Neuron (in vitro differentiated cells): ENCODE measurements at regions not wholly inside any gene's neighbourhood (a gene's known extent, or its start where the extent isn't known, plus 50 kb on each side); places are given as distances from the start of the nearest gene placed in this dataset.
"Not testable (repeated sequence)": the region's sequence is repeated elsewhere in the genome, so short reads cannot be mapped to it uniquely, and the experiment has no call there.

Experiments used
- H2AFZ ChIP-seq: one replicate; pipeline ENCODE4 v1.6.1; 2013; ENCODE audit warnings: low read depth, mild to moderate bottlenecking, inconsistent platforms, low read length, moderate library complexity
- H3K27me3 ChIP-seq: one replicate; pipeline ENCODE4 v1.6.1; 2013; ENCODE audit warnings: low read length; ENCODE audit not compliant: insufficient read depth
- H3K36me3 ChIP-seq: one replicate; pipeline ENCODE4 v1.6.1; 2013; ENCODE audit warnings: low read length; ENCODE audit not compliant: insufficient read depth
- H3K4me1 ChIP-seq: one replicate; pipeline ENCODE4 v1.6.1; 2013; ENCODE audit warnings: low read length; ENCODE audit not compliant: insufficient read depth
- H3K4me3 ChIP-seq: 2 replicates; pipeline ENCODE4 v1.5.1; 2013; ENCODE audit warnings: mild to moderate bottlenecking, low read length, moderate library complexity
- H3K9me3 ChIP-seq: one replicate; pipeline ENCODE4 v1.6.1; 2013; ENCODE audit warnings: low read length

DNA sequence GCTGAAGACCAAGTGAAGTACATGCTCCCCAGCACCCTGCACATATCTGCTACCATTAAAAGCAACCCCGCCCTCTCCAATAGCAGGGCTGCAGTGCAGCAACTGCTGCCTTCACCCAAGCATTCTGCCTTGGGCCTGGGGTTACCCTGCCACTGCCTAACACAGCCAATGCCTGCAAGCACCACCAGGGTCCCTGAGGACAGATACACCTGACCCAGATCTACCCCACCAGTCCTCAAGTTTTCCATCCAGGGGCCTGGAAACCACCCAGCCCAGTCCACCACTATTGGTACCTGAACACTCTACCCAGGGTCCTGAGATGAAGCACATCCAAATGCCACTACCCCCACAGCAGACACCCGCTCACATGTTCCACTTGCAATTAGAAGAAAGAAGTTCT is 181.1 kb upstream of the RBBP8 start:
- no peak overlapping the region for H2AFZ ChIP-seq
- no peaks in the 10 kb centered on the region for H3K4me1 ChIP-seq
- H3K27me3 ChIP-seq: peaks cover 2% of the 10 kb centered on the region
- H3K4me3 ChIP-seq: no peak overlapping the region
- no peaks in the 10 kb centered on the region for H3K36me3 ChIP-seq
- H3K9me3 ChIP-seq: no peaks in the 10 kb centered on the region

DNA sequence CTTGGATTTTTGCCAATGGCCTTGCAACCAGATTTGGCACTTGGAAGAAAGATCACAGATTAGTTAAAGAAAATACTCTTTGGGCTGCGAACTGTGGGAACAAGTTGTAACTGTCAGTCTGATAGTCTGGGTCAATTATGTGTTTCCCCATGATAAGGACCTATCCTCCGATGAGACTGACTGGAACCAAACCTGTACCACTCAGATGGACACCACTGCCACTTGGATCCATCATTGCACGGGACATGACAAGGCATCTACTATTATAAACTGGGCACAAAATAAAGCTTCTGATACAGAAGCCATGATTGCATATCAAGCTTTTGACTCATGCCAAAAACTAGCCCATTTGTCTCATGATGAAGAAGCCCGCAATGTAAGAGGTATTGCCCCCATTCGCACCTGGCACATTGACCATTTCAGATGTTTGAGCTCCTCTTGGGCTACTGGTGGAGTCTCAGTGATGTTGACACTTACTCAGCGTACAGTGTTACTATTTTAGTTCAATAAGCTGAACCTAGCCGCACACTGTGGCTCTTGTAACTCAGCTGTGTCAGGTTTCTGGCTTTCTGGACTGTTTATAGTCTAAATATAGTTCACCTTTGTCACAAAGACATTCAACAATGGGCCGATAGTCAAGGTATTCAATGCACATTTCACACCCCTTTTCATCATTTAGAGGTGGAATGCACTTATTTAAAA is 179.8 kb upstream of the RBBP8 start:
- H3K36me3 ChIP-seq: no peaks in the 10 kb centered on the region
- H3K9me3 ChIP-seq: no peaks in the 10 kb centered on the region
- H3K4me1 ChIP-seq: no peaks in the 10 kb centered on the region
- peaks cover 2% of the 10 kb centered on the region for H3K27me3 ChIP-seq
- no peak overlapping the region for H2AFZ ChIP-seq
- H3K4me3 ChIP-seq: no peak overlapping the region

- H3K9me3 ChIP-seq, H3K4me3 ChIP-seq, H3K4me1 ChIP-seq, H3K27me3 ChIP-seq, H2AFZ ChIP-seq, H3K36me3 ChIP-seq: not testable (repeated sequence)
Observed at GRCh38 chr18:22764005-22764404, 169.1 kb upstream of the RBBP8 start.

DNA sequence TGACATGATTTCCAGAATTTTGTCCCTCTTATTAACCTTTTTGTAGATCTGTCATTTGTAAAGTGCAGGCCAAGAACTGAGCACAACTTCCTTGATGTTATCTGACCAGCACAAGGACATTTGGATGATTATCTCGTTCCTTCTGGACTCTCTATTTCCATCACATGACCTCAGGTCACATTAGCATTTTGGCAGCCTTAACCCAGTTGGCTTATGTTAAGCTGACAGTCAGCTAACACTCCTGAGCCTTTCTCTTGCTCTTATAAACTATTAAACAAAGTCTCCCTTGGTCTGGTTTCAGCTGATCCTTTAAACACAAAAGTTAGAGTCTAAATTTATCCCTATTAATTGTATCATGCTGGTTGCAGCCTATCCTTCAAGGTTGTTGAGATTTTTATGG is 167.2 kb upstream of the RBBP8 start:
- Histone ChIP-seq H2AFZ (no peak overlapping the region), H3K4me1 (no peaks in the 10 kb centered on the region), H3K9me3 (no peaks in the 10 kb centered on the region), H3K4me3 (no peak overlapping the region), H3K36me3 (no peaks in the 10 kb centered on the region), H3K27me3 (no peaks in the 10 kb centered on the region)

GRCh38 chr18:22767653-22768052 is 165.5 kb upstream of the RBBP8 start:
- no peaks in the 10 kb centered on the region for H3K9me3 ChIP-seq
- no peak overlapping the region for H2AFZ ChIP-seq
- no peak overlapping the region for H3K4me3 ChIP-seq
- H3K36me3 ChIP-seq: no peaks in the 10 kb centered on the region
- H3K4me1 ChIP-seq: no peaks in the 10 kb centered on the region
- no peaks in the 10 kb centered on the region for H3K27me3 ChIP-seq

- Histone ChIP-seq H3K36me3 (no peaks in the 10 kb centered on the region), H3K9me3 (no peaks in the 10 kb centered on the region), H3K4me3 (no peak overlapping the region), H2AFZ (no peak overlapping the region), H3K27me3 (no peaks in the 10 kb centered on the region), H3K4me1 (no peaks in the 10 kb centered on the region)
Observed at GRCh38 chr18:22773944-22774343, 159.2 kb upstream of the RBBP8 start.

GRCh38 chr18:22778996-22779395 is 154.1 kb upstream of the RBBP8 start:
- H3K4me3 ChIP-seq: no peak overlapping the region
- peaks cover 2% of the 10 kb centered on the region for H3K4me1 ChIP-seq
- no peaks in the 10 kb centered on the region for H3K9me3 ChIP-seq
- H2AFZ ChIP-seq: no peak overlapping the region
- H3K27me3 ChIP-seq: no peaks in the 10 kb centered on the region
- no peaks in the 10 kb centered on the region for H3K36me3 ChIP-seq

DNA sequence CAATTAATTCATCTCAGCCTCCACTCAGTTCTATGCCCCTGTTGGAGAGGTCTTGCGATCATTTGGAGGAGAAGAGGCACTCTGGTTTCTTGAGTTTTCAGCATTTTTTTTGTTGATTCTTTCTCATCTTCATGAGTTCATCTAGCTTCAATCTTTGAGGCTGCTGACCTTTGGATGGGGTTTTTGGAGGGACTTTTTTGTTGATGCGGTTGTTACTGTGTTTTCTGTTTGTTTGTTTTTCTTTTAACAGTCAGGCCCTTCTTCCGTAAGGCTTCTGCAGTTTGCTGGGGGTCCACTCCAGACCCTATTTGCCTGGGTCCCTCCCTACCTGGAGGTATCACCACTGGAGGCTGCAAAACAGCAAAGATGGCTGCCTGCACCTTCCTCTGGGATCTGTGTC is 149.9 kb upstream of the RBBP8 start:
- Histone ChIP-seq H3K27me3 (no peaks in the 10 kb centered on the region), H2AFZ (no peak overlapping the region), H3K36me3 (no peaks in the 10 kb centered on the region), H3K4me3 (no peak overlapping the region), H3K4me1 (peaks cover 2% of the 10 kb centered on the region), H3K9me3 (no peaks in the 10 kb centered on the region)

DNA sequence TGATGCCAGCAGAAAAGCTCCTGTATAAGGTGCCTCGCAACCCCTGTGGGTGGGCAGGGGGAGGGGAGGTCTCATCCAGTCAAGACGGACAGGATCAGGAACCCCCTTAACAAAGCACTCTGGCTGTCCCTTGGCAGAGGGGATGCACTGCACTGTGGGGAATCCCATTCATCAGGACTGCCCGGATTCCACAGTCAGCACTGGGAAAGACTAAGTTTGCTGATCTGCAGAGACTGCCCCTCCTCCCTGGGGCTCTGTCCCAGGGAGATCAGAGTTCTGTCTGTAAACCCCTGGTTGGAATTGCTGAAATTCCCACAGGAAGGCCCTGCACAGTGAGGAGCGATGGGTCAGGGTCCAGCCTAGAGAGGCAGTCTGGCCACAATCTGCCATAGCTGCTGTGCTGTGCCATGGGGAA is 149.5 kb upstream of the RBBP8 start:
- H3K4me1 ChIP-seq: peaks cover 2% of the 10 kb centered on the region
- H2AFZ ChIP-seq: no peak overlapping the region
- no peaks in the 10 kb centered on the region for H3K27me3 ChIP-seq
- H3K4me3 ChIP-seq: no peak overlapping the region
- no peaks in the 10 kb centered on the region for H3K9me3 ChIP-seq
- H3K36me3 ChIP-seq: no peaks in the 10 kb centered on the region

DNA sequence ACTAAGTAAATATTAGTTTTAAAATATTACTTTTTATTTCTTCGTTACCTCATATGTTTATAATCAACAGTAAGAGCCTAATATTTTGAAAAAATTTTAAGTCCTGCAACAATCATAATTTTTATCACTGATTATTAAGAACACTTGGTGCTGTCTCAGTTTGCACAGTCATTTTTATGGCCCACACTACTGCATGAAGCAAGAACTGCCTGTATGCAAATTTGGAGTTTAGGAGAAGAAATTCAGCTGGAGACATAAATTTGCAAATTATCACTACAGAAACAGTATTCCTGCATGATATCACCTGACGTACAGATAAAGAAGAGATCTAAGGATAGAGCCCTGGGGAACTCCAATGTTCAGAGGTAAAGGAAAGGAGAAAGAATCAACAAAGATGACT is 144.1 kb upstream of the RBBP8 start:
- Histone ChIP-seq H3K36me3 (no peaks in the 10 kb centered on the region), H3K27me3 (no peaks in the 10 kb centered on the region), H3K4me1 (peaks cover 8% of the 10 kb centered on the region), H2AFZ (peak overlapping the region; percentile 40), H3K4me3 (no peak overlapping the region), H3K9me3 (no peaks in the 10 kb centered on the region)

DNA sequence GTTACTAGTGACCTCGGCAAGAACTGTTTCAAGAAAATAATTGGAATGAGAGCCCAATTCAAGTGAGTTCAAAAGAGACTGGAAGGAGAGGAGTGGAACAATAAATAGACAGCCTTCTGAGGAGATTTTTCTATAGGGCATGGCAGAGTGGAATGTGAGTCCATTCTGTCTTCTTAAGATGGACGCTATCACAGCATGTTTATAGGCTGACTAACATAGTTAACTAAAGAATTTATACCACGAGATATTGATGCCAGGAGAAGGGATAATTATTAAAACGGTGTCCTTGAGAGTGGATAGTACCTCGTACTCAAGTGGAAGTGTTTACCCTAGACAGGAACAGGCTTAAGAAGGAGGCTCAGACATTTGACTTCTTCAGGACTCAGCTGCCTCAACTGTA is 143.5 kb upstream of the RBBP8 start:
- Histone ChIP-seq H3K36me3 (no peaks in the 10 kb centered on the region), H3K9me3 (no peaks in the 10 kb centered on the region), H2AFZ (peak overlapping the region; percentile 40), H3K27me3 (no peaks in the 10 kb centered on the region), H3K4me1 (peaks cover 8% of the 10 kb centered on the region), H3K4me3 (no peak overlapping the region)

DNA sequence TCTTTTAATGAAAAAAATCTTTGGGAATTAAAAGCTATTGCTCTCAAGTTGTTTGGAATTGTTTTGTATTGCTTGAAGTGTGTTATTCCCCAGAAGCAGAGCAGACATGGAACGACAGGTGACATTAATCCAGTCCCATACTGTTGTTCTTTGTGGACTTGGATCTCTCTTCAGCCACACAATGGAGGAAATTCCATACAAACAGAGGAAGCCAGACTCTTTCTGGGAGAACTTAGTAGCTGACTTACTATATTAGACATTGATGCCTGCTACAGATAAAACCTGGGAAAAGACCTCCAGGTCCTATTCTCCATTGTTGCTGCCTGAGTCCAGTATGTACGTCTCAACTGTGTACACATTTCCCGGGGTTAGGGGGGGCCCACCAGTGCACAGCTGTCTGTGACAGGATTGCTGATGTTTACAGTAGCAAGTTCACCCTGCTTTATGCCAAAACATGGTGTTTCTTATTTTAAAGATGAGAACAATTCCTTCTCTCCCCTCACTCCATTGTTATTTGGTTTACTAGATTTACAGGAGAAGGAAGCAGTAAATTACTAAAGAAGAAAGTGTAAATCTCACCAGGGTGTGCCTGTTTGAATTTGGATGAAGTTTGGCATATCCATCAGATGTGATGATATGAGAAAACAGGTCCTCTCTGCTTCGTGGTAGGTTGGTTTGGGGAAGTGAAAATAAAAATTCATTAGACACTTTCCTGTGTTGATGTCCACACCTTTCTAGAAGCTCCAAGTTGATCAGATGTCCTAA is 142.4 kb upstream of the RBBP8 start:
- Histone ChIP-seq H3K9me3 (no peaks in the 10 kb centered on the region), H3K4me3 (no peak overlapping the region), H3K4me1 (peaks cover 8% of the 10 kb centered on the region), H3K27me3 (no peaks in the 10 kb centered on the region), H3K36me3 (no peaks in the 10 kb centered on the region), H2AFZ (no peak overlapping the region)

DNA sequence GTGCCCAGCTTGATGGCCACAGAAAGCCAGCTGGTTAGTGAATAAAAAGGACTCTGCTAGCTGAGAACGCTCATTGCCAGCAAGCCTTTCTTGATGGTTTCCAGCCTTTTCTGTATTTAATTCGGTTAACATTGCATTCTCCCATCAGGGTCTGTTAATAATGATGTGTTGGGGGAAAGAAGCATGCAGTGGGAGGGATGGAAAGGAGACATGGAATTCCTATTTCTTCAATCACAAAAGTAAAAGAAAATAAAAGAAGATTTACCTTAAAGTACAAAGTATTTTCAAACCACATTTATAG is 141.9 kb upstream of the RBBP8 start:
- Histone ChIP-seq H2AFZ (no peak overlapping the region), H3K36me3 (no peaks in the 10 kb centered on the region), H3K4me3 (no peak overlapping the region), H3K4me1 (peaks cover 8% of the 10 kb centered on the region), H3K27me3 (no peaks in the 10 kb centered on the region), H3K9me3 (no peaks in the 10 kb centered on the region)

GRCh38 chr18:22796113-22796512 is 137.0 kb upstream of the RBBP8 start:
- Histone ChIP-seq H3K27me3 (no peaks in the 10 kb centered on the region), H3K36me3 (no peaks in the 10 kb centered on the region), H3K4me3 (no peak overlapping the region), H3K4me1 (no peaks in the 10 kb centered on the region), H2AFZ (no peak overlapping the region), H3K9me3 (no peaks in the 10 kb centered on the region)
